SU-DHL-6 (cell line): ENCODE measurements at regions not wholly inside any gene's neighbourhood (a gene's known extent, or its start where the extent isn't known, plus 50 kb on each side); places are given as distances from the start of the nearest gene placed in this dataset.

ENCODE experiments used
- H2AFZ ChIP-seq: fragments of 200-600 bp; sonication (generic); 2 replicates; pipeline ENCODE4 v1.6.1; 2014; ENCODE audit warnings: low read depth, mild to moderate bottlenecking, moderate library complexity, mixed read lengths, antibody characterized with exemption, low read length; ENCODE audit not compliant: severe bottlenecking
- H3F3A ChIP-seq: fragments of 200-600 bp; shearing (Covaris generic); 2 replicates; pipeline ENCODE4 v1.6.0; 2016; ENCODE audit warnings: antibody characterized with exemption, mild to moderate bottlenecking; ENCODE audit not compliant: insufficient read depth
- H3K27ac ChIP-seq: fragments of 200-600 bp; sonication (generic); 2 replicates; pipeline ENCODE4 v1.5.1; 2016; ENCODE audit warnings: low read depth, mild to moderate bottlenecking, low read length, moderate library complexity, mixed read lengths
- H3K27me3 ChIP-seq: fragments of 200-600 bp; sonication (generic), shearing (Covaris generic); 2 replicates; pipeline ENCODE4 v1.6.0; 2014; ENCODE audit warnings: mild to moderate bottlenecking, low read length
- H3K36me3 ChIP-seq: fragments of 200-600 bp; sonication (generic); 2 replicates; pipeline ENCODE4 v1.6.1; 2014; ENCODE audit warnings: mild to moderate bottlenecking, low read length, mixed read lengths
- H3K4me2 ChIP-seq: fragments of 300-600, 200-600 bp; shearing (Covaris generic), sonication (generic); 2 replicates; pipeline ENCODE4 v1.6.0; 2014; ENCODE audit warnings: low read length, low read depth, mild to moderate bottlenecking; ENCODE audit not compliant: poor library complexity, severe bottlenecking
- H3K4me3 ChIP-seq: fragments of 200-600 bp; sonication (generic); 2 replicates; pipeline ENCODE4 v1.5.1; 2014; ENCODE audit warnings: antibody characterized with exemption, low read length, mild to moderate bottlenecking, mixed read lengths; ENCODE audit not compliant: insufficient read depth, poor library complexity, severe bottlenecking
- H3K79me2 ChIP-seq: fragments of 200-600 bp; sonication (generic); 2 replicates; pipeline ENCODE4 v1.6.1; 2014; ENCODE audit warnings: mild to moderate bottlenecking, low read length, moderate library complexity; ENCODE audit not compliant: insufficient read depth
- H3K9ac ChIP-seq: fragments of 200-600 bp; sonication (generic); 2 replicates; pipeline ENCODE4 v1.7.0; 2014; ENCODE audit warnings: mild to moderate bottlenecking, low read length
- H3K9me2 ChIP-seq: fragments of 200-600 bp; sonication (generic); replicated peaks from 2 replicates; pipeline ENCODE4 v1.6.1; 2014; ENCODE audit warnings: low read length; ENCODE audit not compliant: insufficient read depth
- H3K9me3 ChIP-seq: fragments of 200-600 bp; sonication (generic); 2 replicates; pipeline ENCODE4 v1.6.1; 2014; ENCODE audit warnings: low read length, mixed read lengths; ENCODE audit not compliant: insufficient read depth
- H4K20me1 ChIP-seq: fragments of 200-600 bp; sonication (generic); 2 replicates; pipeline ENCODE4 v1.6.1; 2014; ENCODE audit warnings: low read depth, mild to moderate bottlenecking, antibody characterized with exemption, low read length, moderate library complexity, mixed read lengths
- EZH2phosphoT487 ChIP-seq: fragments of 200-600 bp; sonication (generic), shearing (Covaris generic); conservative IDR thresholded peaks from 2 replicates; pipeline ENCODE4 v1.6.1; 2018; ENCODE audit warnings: mild to moderate bottlenecking, antibody characterized with exemption, low read length, moderate library complexity, mixed read lengths
- TF ChIP-seq, protein P1 (sequence below): fragments of 200-600 bp; sonication (generic); IDR thresholded peaks from one replicate; pipeline ENCODE4 v1.5.1; 2017; ENCODE audit warnings: antibody characterized with exemption, mild to moderate bottlenecking, low read length, moderate library complexity; ENCODE audit not compliant: insufficient read depth, poor library complexity, severe bottlenecking

- no peaks in the 10 kb centered on the region for H3K27me3 ChIP-seq
- no peaks in the 10 kb centered on the region for H4K20me1 ChIP-seq
- H3K9me2 ChIP-seq, result no peaks in the 10 kb centered on the region
- H3K27ac ChIP-seq, result no peak overlapping the region
- H3K79me2 ChIP-seq, result no peaks in the 10 kb centered on the region
- H3F3A ChIP-seq, result no peaks in the 10 kb centered on the region
- H3K4me3 ChIP-seq, result no peak overlapping the region
- H3K4me2 ChIP-seq, result no peak overlapping the region
- TF ChIP-seq, protein P1, sequence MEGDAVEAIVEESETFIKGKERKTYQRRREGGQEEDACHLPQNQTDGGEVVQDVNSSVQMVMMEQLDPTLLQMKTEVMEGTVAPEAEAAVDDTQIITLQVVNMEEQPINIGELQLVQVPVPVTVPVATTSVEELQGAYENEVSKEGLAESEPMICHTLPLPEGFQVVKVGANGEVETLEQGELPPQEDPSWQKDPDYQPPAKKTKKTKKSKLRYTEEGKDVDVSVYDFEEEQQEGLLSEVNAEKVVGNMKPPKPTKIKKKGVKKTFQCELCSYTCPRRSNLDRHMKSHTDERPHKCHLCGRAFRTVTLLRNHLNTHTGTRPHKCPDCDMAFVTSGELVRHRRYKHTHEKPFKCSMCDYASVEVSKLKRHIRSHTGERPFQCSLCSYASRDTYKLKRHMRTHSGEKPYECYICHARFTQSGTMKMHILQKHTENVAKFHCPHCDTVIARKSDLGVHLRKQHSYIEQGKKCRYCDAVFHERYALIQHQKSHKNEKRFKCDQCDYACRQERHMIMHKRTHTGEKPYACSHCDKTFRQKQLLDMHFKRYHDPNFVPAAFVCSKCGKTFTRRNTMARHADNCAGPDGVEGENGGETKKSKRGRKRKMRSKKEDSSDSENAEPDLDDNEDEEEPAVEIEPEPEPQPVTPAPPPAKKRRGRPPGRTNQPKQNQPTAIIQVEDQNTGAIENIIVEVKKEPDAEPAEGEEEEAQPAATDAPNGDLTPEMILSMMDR, result no peak
- TF ChIP-seq EZH2phosphoT487, result no peak
- H2AFZ ChIP-seq, result no peak overlapping the region
- no peak overlapping the region for H3K9ac ChIP-seq
- H3K36me3 ChIP-seq, result no peaks in the 10 kb centered on the region
- H3K9me3 ChIP-seq, result no peaks in the 10 kb centered on the region
Observed at GRCh38 chr4:125369098-125369497, 54.3 kb downstream of the FAT4 start.

DNA sequence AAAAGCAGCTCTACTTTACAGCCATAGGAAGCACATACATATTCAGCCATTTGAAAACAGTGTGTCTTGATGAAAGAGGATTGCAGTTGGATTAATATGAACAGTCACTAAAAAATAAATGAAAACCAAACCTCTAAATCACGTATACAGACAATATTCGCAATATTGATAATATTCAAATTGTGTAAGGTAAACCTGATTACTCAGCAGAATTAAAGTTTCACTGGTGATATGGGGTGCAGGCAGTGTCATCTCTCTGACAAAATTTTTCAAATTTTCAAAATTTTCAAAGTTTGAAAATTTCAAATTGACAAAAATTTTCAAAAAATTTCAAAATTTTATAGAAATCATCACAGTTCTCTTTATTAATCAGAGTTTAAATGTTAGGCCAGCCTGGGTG is 55.7 kb downstream of the FAT4 start:
- no peaks in the 10 kb centered on the region for H3F3A ChIP-seq
- no peak overlapping the region for H2AFZ ChIP-seq
- H4K20me1 ChIP-seq, result no peaks in the 10 kb centered on the region
- H3K27ac ChIP-seq, result no peak overlapping the region
- no peaks in the 10 kb centered on the region for H3K36me3 ChIP-seq
- no peaks in the 10 kb centered on the region for H3K79me2 ChIP-seq
- H3K9ac ChIP-seq, result no peak overlapping the region
- no peaks in the 10 kb centered on the region for H3K27me3 ChIP-seq
- TF ChIP-seq EZH2phosphoT487, result no peak
- TF ChIP-seq, protein P1, result no peak
- no peak overlapping the region for H3K4me2 ChIP-seq
- no peaks in the 10 kb centered on the region for H3K9me2 ChIP-seq
- H3K4me3 ChIP-seq, result no peak overlapping the region
- no peaks in the 10 kb centered on the region for H3K9me3 ChIP-seq

DNA sequence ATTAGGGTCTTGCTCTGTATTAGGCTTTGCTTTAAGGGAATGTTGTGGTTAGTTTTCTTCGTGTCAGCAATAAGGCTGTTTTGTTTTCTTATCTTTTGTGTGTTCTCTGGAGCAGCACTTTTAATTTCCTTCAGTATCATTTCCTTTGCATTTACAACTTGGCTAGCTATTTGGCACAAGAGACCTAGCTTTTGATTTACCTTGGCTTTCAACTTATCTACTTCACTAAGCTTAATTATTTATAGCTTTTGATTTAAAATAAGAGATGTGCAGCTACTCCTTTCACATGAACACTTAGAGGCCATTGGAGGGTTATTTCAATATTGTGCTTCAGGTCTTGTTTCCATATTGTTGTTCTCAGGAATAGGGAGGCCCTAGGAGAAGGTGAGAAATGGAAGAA is 68.2 kb downstream of the FAT4 start:
- Histone ChIP-seq H3K9me2 (no peaks in the 10 kb centered on the region), H3K4me2 (no peak overlapping the region), H3F3A (no peaks in the 10 kb centered on the region), H4K20me1 (no peaks in the 10 kb centered on the region), H3K27me3 (no peaks in the 10 kb centered on the region), H3K9me3 (no peaks in the 10 kb centered on the region), H3K79me2 (no peaks in the 10 kb centered on the region), H2AFZ (no peak overlapping the region), H3K27ac (no peak overlapping the region), H3K9ac (no peak overlapping the region), H3K4me3 (no peak overlapping the region), H3K36me3 (no peaks in the 10 kb centered on the region)
- no peak for TF ChIP-seq EZH2phosphoT487
- TF ChIP-seq, protein P1, result no peak
